A549 (cell line): ENCODE measurements at regions not wholly inside any gene's neighbourhood (a gene's known extent, or its start where the extent isn't known, plus 50 kb on each side); places are given as distances from the start of the nearest gene placed in this dataset.

Source experiments
- EP300 ChIP-seq, 2 experiments: fragments of >200 bp; sonication (Bioruptor Twin); formaldehyde crosslinking; IDR thresholded peaks; 2 replicates in 1 of 2; 3 replicates in 1 of 2; pipeline ENCODE4 v1.6.1; 2016 to 2017
- JUN ChIP-seq, 2 experiments: fragments of >200 bp; sonication (Bioruptor Twin); formaldehyde crosslinking; IDR thresholded peaks; 2 replicates in 1 of 2; 3 replicates in 1 of 2; pipeline ENCODE4 v1.6.1; 2016 to 2017
- KDM1A ChIP-seq: fragments of 200-600 bp; sonication (generic); IDR thresholded peaks from 2 replicates; pipeline ENCODE4 v1.6.1; 2016; ENCODE audit warnings: low read depth, mild to moderate bottlenecking
- MAZ ChIP-seq: fragments of 150-350 bp; IDR thresholded peaks from 2 replicates; pipeline ENCODE4 v1.6.1; 2014; ENCODE audit warnings: antibody characterized with exemption, low read depth, low read length, borderline replicate concordance
- PHF8 ChIP-seq: fragments of 200-600 bp; sonication (generic); IDR thresholded peaks from 2 replicates; pipeline ENCODE4 v1.6.1; 2016; ENCODE audit warnings: low read depth, mild to moderate bottlenecking, antibody characterized with exemption, moderate library complexity, borderline replicate concordance
- POLR2A ChIP-seq: IDR thresholded peaks from 2 replicates; pipeline ENCODE4 v1.6.1; 2012; ENCODE audit warnings: mild to moderate bottlenecking, low read length
- POLR2AphosphoS2 ChIP-seq: conservative IDR thresholded peaks from 2 replicates; pipeline ENCODE4 v1.6.1; 2012; ENCODE audit warnings: low read length, improper control_type of control experiment, inconsistent platforms
- ZSCAN20 ChIP-seq: fragments of 250-450 bp; sonication (Bioruptor Pico); IDR thresholded peaks from 2 replicates; pipeline ENCODE4 v1.8.0; 2022; ENCODE audit warnings: mild to moderate bottlenecking, moderate library complexity
- TF ChIP-seq, protein P1 (sequence below): fragments of >200 bp; sonication (Bioruptor Twin); formaldehyde crosslinking; IDR thresholded peaks from 3 replicates; pipeline ENCODE4 v1.5.1; 2016
- TF ChIP-seq, protein P2 (sequence below): fragments of 450-650 bp; IDR thresholded peaks from 2 replicates; pipeline ENCODE4 v1.6.1; 2014; ENCODE audit warnings: antibody characterized with exemption
- TF ChIP-seq, protein P3 (sequence below): fragments of 200-600 bp; sonication (generic); IDR thresholded peaks from 2 replicates; pipeline ENCODE4 v1.6.1; 2016; ENCODE audit warnings: antibody characterized with exemption, mild to moderate bottlenecking, moderate library complexity
- TF ChIP-seq, protein P4 (sequence below): IDR thresholded peaks from 2 replicates; pipeline ENCODE4 v1.6.1; 2012
- TF ChIP-seq, protein P5 (sequence below): fragments of >200 bp; sonication (Bioruptor Twin); formaldehyde crosslinking; IDR thresholded peaks from 3 replicates; pipeline ENCODE4 v1.6.1; 2016

DNA sequence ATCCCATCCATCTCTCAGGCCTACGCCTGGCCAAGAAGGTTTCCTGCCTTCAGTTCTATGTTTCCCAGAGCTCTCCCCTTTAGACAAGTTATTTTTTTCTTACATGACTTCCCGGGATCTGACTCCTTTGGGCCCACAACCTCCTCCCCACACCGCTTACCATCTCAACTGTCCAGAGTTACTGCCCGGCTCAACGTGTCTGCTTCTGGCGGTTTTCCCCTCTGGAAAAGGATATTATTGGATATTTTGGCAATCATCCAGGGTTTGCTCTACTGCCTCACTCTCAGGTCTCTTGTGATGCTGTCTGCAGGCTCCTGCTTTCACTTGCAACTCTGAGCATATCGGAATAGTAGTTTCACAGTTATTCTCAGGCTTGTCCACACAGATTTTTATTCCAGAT, 318.2 kb upstream of the CAMK1G start:
- TF ChIP-seq, protein P1, sequence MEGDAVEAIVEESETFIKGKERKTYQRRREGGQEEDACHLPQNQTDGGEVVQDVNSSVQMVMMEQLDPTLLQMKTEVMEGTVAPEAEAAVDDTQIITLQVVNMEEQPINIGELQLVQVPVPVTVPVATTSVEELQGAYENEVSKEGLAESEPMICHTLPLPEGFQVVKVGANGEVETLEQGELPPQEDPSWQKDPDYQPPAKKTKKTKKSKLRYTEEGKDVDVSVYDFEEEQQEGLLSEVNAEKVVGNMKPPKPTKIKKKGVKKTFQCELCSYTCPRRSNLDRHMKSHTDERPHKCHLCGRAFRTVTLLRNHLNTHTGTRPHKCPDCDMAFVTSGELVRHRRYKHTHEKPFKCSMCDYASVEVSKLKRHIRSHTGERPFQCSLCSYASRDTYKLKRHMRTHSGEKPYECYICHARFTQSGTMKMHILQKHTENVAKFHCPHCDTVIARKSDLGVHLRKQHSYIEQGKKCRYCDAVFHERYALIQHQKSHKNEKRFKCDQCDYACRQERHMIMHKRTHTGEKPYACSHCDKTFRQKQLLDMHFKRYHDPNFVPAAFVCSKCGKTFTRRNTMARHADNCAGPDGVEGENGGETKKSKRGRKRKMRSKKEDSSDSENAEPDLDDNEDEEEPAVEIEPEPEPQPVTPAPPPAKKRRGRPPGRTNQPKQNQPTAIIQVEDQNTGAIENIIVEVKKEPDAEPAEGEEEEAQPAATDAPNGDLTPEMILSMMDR: no peak
- TF ChIP-seq EP300 (IDR thresholded peaks at IDR 0.05) (no peak), ZSCAN20 (CRISPR knock-in tag) (no peak), JUN (IDR thresholded peaks at IDR 0.05) (no peak), MAZ (no peak), POLR2AphosphoS2 (no peak), POLR2A (no peak), KDM1A (no peak), PHF8 (no peak)
- TF ChIP-seq, protein P2, sequence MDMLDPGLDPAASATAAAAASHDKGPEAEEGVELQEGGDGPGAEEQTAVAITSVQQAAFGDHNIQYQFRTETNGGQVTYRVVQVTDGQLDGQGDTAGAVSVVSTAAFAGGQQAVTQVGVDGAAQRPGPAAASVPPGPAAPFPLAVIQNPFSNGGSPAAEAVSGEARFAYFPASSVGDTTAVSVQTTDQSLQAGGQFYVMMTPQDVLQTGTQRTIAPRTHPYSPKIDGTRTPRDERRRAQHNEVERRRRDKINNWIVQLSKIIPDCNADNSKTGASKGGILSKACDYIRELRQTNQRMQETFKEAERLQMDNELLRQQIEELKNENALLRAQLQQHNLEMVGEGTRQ: no peak
- TF ChIP-seq, protein P3, sequence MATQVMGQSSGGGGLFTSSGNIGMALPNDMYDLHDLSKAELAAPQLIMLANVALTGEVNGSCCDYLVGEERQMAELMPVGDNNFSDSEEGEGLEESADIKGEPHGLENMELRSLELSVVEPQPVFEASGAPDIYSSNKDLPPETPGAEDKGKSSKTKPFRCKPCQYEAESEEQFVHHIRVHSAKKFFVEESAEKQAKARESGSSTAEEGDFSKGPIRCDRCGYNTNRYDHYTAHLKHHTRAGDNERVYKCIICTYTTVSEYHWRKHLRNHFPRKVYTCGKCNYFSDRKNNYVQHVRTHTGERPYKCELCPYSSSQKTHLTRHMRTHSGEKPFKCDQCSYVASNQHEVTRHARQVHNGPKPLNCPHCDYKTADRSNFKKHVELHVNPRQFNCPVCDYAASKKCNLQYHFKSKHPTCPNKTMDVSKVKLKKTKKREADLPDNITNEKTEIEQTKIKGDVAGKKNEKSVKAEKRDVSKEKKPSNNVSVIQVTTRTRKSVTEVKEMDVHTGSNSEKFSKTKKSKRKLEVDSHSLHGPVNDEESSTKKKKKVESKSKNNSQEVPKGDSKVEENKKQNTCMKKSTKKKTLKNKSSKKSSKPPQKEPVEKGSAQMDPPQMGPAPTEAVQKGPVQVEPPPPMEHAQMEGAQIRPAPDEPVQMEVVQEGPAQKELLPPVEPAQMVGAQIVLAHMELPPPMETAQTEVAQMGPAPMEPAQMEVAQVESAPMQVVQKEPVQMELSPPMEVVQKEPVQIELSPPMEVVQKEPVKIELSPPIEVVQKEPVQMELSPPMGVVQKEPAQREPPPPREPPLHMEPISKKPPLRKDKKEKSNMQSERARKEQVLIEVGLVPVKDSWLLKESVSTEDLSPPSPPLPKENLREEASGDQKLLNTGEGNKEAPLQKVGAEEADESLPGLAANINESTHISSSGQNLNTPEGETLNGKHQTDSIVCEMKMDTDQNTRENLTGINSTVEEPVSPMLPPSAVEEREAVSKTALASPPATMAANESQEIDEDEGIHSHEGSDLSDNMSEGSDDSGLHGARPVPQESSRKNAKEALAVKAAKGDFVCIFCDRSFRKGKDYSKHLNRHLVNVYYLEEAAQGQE: no peak
- TF ChIP-seq, protein P4, sequence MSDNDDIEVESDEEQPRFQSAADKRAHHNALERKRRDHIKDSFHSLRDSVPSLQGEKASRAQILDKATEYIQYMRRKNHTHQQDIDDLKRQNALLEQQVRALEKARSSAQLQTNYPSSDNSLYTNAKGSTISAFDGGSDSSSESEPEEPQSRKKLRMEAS: no peak
- TF ChIP-seq, protein P5, sequence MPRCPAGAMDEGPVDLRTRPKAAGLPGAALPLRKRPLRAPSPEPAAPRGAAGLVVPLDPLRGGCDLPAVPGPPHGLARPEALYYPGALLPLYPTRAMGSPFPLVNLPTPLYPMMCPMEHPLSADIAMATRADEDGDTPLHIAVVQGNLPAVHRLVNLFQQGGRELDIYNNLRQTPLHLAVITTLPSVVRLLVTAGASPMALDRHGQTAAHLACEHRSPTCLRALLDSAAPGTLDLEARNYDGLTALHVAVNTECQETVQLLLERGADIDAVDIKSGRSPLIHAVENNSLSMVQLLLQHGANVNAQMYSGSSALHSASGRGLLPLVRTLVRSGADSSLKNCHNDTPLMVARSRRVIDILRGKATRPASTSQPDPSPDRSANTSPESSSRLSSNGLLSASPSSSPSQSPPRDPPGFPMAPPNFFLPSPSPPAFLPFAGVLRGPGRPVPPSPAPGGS: no peak
